SHP77 treated with DMSO at 0.1 percent for 48 hours (cell line): ENCODE measurements at regions not wholly inside any gene's neighbourhood (a gene's known extent, or its start where the extent isn't known, plus 50 kb on each side); places are given as distances from the start of the nearest gene placed in this dataset.
"Not testable (repeated sequence)": the region's sequence is repeated elsewhere in the genome, so short reads cannot be mapped to it uniquely, and the experiment has no call there.

Source experiments
- DNase-seq: peaks from one replicate; lab custom pipeline; 2025; lab: John Stamatoyannopoulos, UW

GRCh38 chr3:48101301-48101650 lies 85.1 kb upstream of the MAP4 start:
- not testable (repeated sequence) for DNase-seq

DNA sequence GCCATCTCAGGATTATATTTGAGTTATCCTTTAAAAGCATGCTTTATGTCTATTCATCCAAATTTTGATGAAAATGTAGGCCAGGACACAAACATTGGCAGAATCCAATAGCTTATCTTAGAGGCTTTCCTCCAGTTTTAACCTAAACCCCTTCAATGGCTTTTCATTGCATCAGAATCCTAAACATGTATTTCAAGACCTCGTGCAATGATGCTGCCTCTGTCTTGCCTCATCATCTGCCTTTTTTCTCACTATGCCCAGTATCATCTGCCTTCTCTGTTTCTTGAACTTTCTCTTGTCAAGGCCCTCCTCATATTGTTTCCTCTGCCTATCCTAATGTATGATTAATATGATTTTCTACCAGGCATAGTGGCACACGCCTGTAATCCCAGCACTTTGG lies 76.1 kb upstream of the MAP4 start:
- DNase-seq, result no peak

DNA sequence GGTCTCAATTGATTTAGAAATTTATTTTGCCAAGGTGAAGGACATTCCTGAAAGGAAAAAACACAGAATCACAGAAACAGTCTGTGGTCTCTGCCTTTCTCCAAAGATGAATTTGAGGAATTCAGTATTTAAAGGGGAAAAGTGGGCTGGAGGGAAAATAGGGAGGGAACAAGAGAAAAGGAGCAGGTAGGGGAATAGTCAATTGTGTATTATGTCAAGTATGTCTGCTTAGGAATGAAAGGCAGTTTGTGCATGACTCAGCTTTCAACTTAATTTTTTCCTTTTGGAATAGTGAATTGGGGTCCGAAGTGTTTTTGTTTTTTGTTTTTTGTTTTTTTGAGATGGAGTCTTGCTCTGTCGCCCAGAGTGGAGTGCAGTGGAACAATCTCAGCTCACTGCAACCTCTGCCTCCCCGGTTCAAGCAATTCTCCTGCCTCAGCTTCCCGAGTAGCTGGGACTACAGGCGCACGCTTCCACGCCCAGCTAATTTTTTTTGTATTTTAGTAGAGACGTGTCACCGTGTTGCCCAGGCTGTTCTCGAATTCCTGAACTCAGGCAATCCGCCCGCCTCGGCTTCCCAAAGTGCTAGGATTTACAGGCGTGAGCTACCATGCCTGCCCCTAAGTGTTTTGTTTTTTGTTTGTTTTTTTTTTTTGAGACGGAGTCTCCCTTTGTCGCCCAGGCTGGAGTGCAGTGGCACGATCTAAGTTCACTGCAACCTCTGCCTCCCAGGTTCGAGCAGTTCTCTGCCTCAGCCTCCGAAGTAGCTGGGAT lies 74.1 kb upstream of the MAP4 start:
- no peak for DNase-seq

DNA sequence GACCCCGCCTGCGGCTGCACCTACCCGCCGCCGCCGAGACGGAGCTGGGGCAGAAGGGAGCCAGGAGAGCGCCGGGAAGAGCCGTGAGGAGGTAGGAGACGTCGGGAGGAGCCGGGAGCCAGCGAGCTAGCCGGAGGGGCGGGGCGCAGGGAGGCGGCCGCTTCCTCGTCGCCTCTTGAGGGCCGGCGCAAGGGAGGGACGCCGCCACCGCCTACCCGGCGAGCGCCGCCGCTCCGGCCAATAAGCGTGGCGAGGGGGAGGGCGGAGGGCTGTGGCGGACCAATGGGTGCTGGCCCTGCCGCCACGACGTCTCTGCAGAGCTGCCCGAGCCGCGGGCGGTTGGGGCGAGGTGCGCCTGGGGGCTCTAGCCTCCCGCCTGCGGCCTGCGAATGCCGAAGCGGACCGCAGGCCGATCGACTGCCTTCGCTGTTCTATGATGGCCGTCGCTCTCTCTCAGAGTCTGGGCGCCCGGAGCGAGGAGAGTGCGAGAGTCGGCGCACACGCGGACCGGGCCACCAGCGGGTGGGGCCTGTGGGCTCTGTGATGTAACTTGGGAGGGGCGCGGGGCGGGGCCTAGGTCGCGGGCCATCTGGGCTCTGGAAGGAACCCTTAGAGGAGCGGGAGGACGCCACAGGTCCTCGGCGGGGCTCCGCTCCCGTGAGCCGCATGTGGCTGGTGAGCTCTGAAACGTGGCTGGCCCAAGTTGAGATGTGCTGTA lies 72.7 kb upstream of the MAP4 start:
- DNase-seq, result peak; percentile 87

DNA sequence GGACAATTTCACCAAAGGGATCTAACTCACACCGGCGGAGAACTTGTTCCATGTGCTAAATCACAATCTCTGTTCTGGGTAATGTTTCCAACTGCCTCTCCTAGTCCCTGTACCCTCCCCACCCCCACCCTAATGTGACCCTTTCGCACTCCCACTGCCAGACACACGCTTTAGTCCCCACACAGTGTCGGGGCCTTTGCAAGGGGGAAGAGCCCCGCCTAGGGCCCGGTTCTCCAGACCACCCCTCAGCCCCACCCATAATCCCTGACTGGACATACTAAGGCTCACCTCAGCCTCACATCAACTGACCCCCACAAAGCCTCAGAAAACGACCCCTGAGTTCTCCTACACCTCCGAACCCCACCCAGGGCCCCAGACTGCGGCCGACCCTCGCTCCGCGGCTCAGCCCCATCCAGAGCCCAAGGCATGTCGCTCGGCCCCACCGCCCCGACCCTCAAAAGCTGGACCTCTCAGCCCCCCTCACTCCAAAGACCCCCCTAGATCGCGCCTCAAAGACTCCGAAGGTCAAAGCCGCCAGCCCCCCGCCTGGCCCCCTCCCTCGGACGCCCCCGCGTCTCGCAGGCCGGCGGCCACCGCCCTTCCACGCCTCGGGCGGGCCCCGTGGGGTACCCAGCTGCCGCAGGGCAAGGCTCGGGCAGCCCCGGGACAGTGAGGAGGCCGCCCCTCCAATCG lies 72.0 kb upstream of the MAP4 start:
- DNase-seq, result no peak

GRCh38 chr3:48086705-48087104 lies 70.5 kb upstream of the MAP4 start:
- DNase-seq, result no peak

DNA sequence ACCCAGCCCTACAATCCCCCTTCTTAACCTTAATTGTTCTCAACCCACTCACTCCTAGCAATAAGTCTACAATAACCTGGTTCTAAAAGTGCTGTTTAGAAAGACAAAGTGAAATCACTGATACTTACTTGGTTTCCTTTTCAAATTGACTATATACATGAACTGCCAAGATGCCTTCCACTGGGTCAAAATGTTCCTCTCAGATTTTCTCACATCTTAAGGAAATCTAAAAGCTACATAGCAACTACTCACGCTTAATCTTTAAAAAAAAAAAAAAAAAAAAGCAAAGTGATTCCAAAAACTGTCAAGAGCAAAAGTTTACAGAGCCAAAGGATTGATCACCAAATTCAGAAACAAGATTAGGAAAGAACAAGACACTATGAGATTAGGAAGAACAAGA lies 68.7 kb upstream of the MAP4 start:
- no peak for DNase-seq

- DNase-seq, result no peak
These were observed 68.0 kb upstream of the MAP4 start for GRCh38 chr3:48084170-48084569.

- DNase-seq, result no peak
These were observed 66.5 kb upstream of the MAP4 start for GRCh38 chr3:48082580-48083184.

GRCh38 chr3:48077815-48078214 lies 61.6 kb upstream of the MAP4 start:
- DNase-seq, result no peak

DNA sequence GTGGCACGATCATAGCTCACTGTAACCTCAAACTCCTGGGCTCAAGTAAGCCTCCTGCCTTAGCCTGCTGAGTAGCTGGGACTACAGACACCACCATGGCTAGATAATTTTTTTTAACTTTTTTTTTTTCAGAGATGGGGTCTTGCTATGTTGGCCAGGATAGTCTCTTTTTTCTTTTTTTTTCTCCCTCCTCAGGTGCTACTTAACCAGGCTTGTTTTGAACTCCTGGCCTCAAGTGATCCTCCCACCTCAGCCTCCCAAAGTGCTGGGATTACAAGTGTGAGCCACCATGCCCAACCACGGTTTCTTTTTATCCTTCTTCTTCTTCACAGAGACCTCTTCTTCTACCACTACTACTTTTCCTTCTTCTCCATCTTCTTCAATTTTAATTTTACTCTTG lies 53.8 kb upstream of the MAP4 start:
- DNase-seq, result no peak

GRCh38 chr3:48069339-48069738 lies 53.1 kb upstream of the MAP4 start:
- DNase-seq, result no peak

DNA sequence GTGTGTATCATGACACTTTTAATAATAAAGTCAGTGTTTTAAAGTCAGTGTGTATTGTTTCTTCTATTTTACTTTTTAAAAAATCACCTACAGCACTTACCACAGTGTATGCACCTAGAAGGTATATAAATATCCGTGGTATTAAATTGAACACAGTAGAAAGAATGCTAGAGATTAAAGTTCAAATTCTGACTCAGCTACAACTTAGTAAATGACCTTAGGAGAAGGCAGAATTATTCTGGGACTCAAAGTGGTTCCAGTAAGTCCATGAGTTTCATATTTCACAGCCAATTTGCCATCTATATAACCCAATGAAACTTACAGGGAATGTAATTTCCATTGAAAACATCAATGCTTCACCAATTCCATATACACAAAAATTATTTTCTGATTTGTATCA lies 52.7 kb upstream of the MAP4 start:
- no peak for DNase-seq

DNA sequence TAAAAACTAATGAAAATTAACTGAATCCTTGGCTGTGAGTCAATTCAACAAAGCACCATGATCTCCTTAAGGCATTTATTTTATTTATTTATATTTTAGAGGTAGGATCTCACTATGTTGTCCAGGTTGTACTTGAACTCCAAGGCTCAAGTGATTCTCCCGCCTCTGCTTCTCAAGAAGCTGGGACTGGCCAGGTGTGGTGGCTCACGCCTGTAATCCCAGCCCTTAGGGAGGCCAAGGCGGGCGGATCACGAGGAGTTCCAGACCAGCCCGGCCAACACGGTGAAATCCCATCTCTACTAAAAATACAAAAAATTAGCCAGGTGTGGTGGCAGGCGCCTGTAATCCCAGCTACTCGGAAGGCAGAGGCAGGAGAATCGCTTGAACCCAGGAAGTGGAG lies 52.1 kb upstream of the MAP4 start:
- DNase-seq, result not testable (repeated sequence)

DNA sequence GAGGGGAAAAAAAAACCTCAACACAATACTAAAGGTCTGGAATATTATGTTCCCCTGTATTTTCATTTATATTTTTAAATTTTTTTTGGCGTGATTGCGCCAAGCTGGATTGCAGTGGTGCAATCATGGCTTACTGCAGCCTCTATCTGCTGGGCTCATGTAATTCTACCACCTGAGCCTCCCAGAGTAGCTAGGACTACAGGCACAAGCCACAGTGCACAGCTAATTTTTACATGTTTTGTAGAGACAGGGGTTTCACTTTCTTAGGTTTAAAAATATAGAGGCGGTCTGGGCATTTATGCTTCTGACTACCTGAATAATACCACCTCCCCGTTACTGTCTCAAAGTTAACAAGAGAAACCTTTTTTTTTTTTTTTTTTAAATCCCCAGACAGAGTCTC lies 51.1 kb upstream of the MAP4 start:
- no peak for DNase-seq
